KMS-11 (cell line): ENCODE measurements at regions not wholly inside any gene's neighbourhood (a gene's known extent, or its start where the extent isn't known, plus 50 kb on each side); places are given as distances from the start of the nearest gene placed in this dataset.
"Not testable (repeated sequence)": the region's sequence is repeated elsewhere in the genome, so short reads cannot be mapped to it uniquely, and the experiment has no call there.

Source experiments
- H2AFZ ChIP-seq: fragments of 200-600 bp; sonication (generic); 2 replicates; pipeline ENCODE4 v1.6.1; 2016; ENCODE audit warnings: antibody characterized with exemption, mixed run types, low read depth
- H3K27ac ChIP-seq: fragments of 200-600 bp; sonication (generic); 2 replicates; pipeline ENCODE4 v1.6.1; 2016; ENCODE audit warnings: mild to moderate bottlenecking, mixed run types
- H3K27me3 ChIP-seq: fragments of 200-600 bp; sonication (generic); 2 replicates; pipeline ENCODE4 v1.6.1; 2017; ENCODE audit warnings: mild to moderate bottlenecking, low read depth, mixed run types, moderate library complexity; ENCODE audit not compliant: insufficient read depth
- H3K36me3 ChIP-seq: fragments of 200-600 bp; sonication (generic); 2 replicates; pipeline ENCODE4 v1.6.1; 2017; ENCODE audit warnings: mild to moderate bottlenecking, mixed run types; ENCODE audit not compliant: insufficient read depth
- H3K4me1 ChIP-seq: fragments of 200-600 bp; sonication (generic); 2 replicates; pipeline ENCODE4 v1.6.1; 2016; ENCODE audit warnings: mild to moderate bottlenecking, low read depth, mixed run types; ENCODE audit not compliant: poor library complexity, severe bottlenecking
- H3K4me2 ChIP-seq: fragments of 200-600 bp; sonication (generic); 2 replicates; pipeline ENCODE4 v1.7.0; 2016; ENCODE audit warnings: mild to moderate bottlenecking, mixed run types
- H3K4me3 ChIP-seq: fragments of 200-600 bp; sonication (generic); IDR thresholded peaks from 2 replicates; pipeline ENCODE4 v1.6.1; 2017; ENCODE audit warnings: low read depth, low read length, mixed read lengths; ENCODE audit not compliant: insufficient read depth
- H3K79me2 ChIP-seq: fragments of 200-600 bp; sonication (generic); 2 replicates; pipeline ENCODE4 v1.6.1; 2016; ENCODE audit warnings: low read depth, mixed run types; ENCODE audit not compliant: insufficient read depth
- H3K9ac ChIP-seq: fragments of 200-600 bp; sonication (generic); 2 replicates; pipeline ENCODE4 v1.6.1; 2016; ENCODE audit warnings: mild to moderate bottlenecking, mixed run types
- H4K20me1 ChIP-seq: fragments of 200-600 bp; sonication (generic); 2 replicates; pipeline ENCODE4 v1.6.1; 2016; ENCODE audit warnings: mild to moderate bottlenecking, mixed run types; ENCODE audit not compliant: insufficient read depth
- CTCF ChIP-seq: fragments of 200-600 bp; sonication (generic); conservative IDR thresholded peaks from 2 replicates; pipeline ENCODE4 v1.6.1; 2017; ENCODE audit warnings: low read depth, mild to moderate bottlenecking, antibody characterized with exemption, low read length, moderate library complexity, mixed read lengths

GRCh38 chr7:115208710-115209560 lies 287.0 kb downstream of the MDFIC start:
- H3K9ac ChIP-seq, result no peak overlapping the region
- no peak overlapping the region for H3K4me3 ChIP-seq
- no peaks in the 10 kb centered on the region for H4K20me1 ChIP-seq
- TF ChIP-seq CTCF, result no peak
- no peak overlapping the region for H3K27ac ChIP-seq
- no peaks in the 10 kb centered on the region for H3K79me2 ChIP-seq
- no peaks in the 10 kb centered on the region for H3K4me1 ChIP-seq
- H3K4me2 ChIP-seq, result no peak overlapping the region
- no peaks in the 10 kb centered on the region for H3K27me3 ChIP-seq
- H3K36me3 ChIP-seq, result no peaks in the 10 kb centered on the region
- no peak overlapping the region for H2AFZ ChIP-seq

GRCh38 chr7:115206374-115206773 lies 284.5 kb downstream of the MDFIC start:
- not testable (repeated sequence) for H3K79me2 ChIP-seq, H3K27ac ChIP-seq

GRCh38 chr7:115198143-115198542 lies 276.2 kb downstream of the MDFIC start:
- H3K27me3 ChIP-seq, result no peaks in the 10 kb centered on the region
- no peaks in the 10 kb centered on the region for H3K4me1 ChIP-seq
- no peak overlapping the region for H3K27ac ChIP-seq
- no peak overlapping the region for H2AFZ ChIP-seq
- no peak overlapping the region for H3K4me2 ChIP-seq
- no peaks in the 10 kb centered on the region for H3K79me2 ChIP-seq
- H3K36me3 ChIP-seq, result no peaks in the 10 kb centered on the region
- H3K9ac ChIP-seq, result no peak overlapping the region
- no peak for TF ChIP-seq CTCF
- no peaks in the 10 kb centered on the region for H4K20me1 ChIP-seq
- H3K4me3 ChIP-seq, result no peak overlapping the region

More at GRCh38 chr7:115206374-115206773, 284.5 kb downstream of the MDFIC start:
- not testable (repeated sequence) for H3K9ac ChIP-seq, H3K4me2 ChIP-seq, H3K27me3 ChIP-seq, H4K20me1 ChIP-seq, H3K4me3 ChIP-seq, H3K36me3 ChIP-seq, H3K4me1 ChIP-seq, H2AFZ ChIP-seq

GRCh38 chr7:115195208-115195607 lies 273.3 kb downstream of the MDFIC start:
- no peaks in the 10 kb centered on the region for H3K36me3 ChIP-seq
- no peaks in the 10 kb centered on the region for H4K20me1 ChIP-seq
- H2AFZ ChIP-seq, result no peak overlapping the region
- no peak overlapping the region for H3K27ac ChIP-seq
- TF ChIP-seq CTCF, result no peak
- no peak overlapping the region for H3K4me3 ChIP-seq
- H3K79me2 ChIP-seq, result no peaks in the 10 kb centered on the region
- H3K9ac ChIP-seq, result no peak overlapping the region
- no peak overlapping the region for H3K4me2 ChIP-seq
- H3K27me3 ChIP-seq, result no peaks in the 10 kb centered on the region
- no peaks in the 10 kb centered on the region for H3K4me1 ChIP-seq

GRCh38 chr7:115191526-115191925 lies 269.6 kb downstream of the MDFIC start:
- Histone ChIP-seq H3K36me3 (no peaks in the 10 kb centered on the region), H3K4me2 (no peak overlapping the region), H4K20me1 (no peaks in the 10 kb centered on the region)

More at GRCh38 chr7:115191526-115191925, 269.6 kb downstream of the MDFIC start:
- Histone ChIP-seq H3K4me3 (no peak overlapping the region), H3K79me2 (no peaks in the 10 kb centered on the region), H3K4me1 (no peaks in the 10 kb centered on the region), H2AFZ (no peak overlapping the region), H3K27me3 (no peaks in the 10 kb centered on the region), H3K27ac (no peak overlapping the region), H3K9ac (no peak overlapping the region)
- no peak for TF ChIP-seq CTCF
